GM12878 (cell line): ENCODE measurements at regions not wholly inside any gene's neighbourhood (a gene's known extent, or its start where the extent isn't known, plus 50 kb on each side); places are given as distances from the start of the nearest gene placed in this dataset.

Experiments used
- ATAC-seq: fragments of 200-7000 bp; cut with Tn5 transposase; 3 replicates; pipeline ENCODE4 v1.9.1; 2020; ENCODE audit warnings: mild to moderate bottlenecking, moderate library complexity
- BruUV-seq: library from RNA; stranded (reverse); fragments of 400-500 nt; replicated peaks from 2 replicates; lab custom pipeline; 2021; lab: Mats Ljungman, UMichigan
- CTCF ChIA-PET: fragments of 300-600 bp; sonication (Branson Sonifier 250); formaldehyde crosslinking; extraction: SDS; loops from one replicate; lab custom pipeline; 2021; ENCODE audit warnings: inconsistent platforms; lab: Yijun Ruan, JAX
- POLR2A ChIA-PET: fragments of 350-600 bp; formaldehyde crosslinking; extraction: SDS; loops from one replicate; lab custom pipeline; 2021; ENCODE audit warnings: inconsistent platforms; lab: Charles Lee
- RAD21 ChIA-PET: fragments of 300-600 bp; sonication (Branson Sonifier 250); formaldehyde crosslinking; loops from one replicate; lab custom pipeline; 2023; ENCODE audit warnings: antibody characterized with exemption; ENCODE audit not compliant: unreplicated experiment; lab: Charles Lee
- SMC1A ChIA-PET: fragments of 300-600 bp; sonication (Branson Sonifier 250); formaldehyde crosslinking; loops from one replicate; lab custom pipeline; 2023; ENCODE audit not compliant: unreplicated experiment, uncharacterized antibody; lab: Charles Lee
- DNase-seq: peaks from one replicate; pipeline ENCODE4 v3.0.0-alpha.2; 2011; ENCODE audit warnings: low read depth, low spot score
- FAIRE-seq: peaks from 3 replicates; lab custom pipeline; 2011; peaks lifted over from hg19 to GRCh38; lab: Jason Lieb, UNC
- H2AFZ ChIP-seq: 2 replicates; pipeline ENCODE4 v1.6.0; 2011; ENCODE audit warnings: low read depth, low read length, control low read depth; ENCODE audit not compliant: control insufficient read depth
- H3K27ac ChIP-seq: 2 replicates; pipeline ENCODE4 v1.5.1; 2011; ENCODE audit warnings: control low read depth; ENCODE audit not compliant: control insufficient read depth, insufficient read depth
- H3K27me3 ChIP-seq, 2 experiments: replicated peaks in 1 of 2; 2 replicates each; pipeline versions ENCODE4 v1.6.0 to v1.6.1; 2011; ENCODE audit warnings: low read length in 1 of 2; ENCODE audit not compliant: control insufficient read depth in 2 of 2, insufficient read depth in 2 of 2
- H3K36me3 ChIP-seq, 2 experiments: 2 replicates each; pipeline ENCODE4 v1.5.1; 2011; ENCODE audit warnings: low read length in 1 of 2; ENCODE audit not compliant: control insufficient read depth in 2 of 2, insufficient read depth in 2 of 2
- H3K4me1 ChIP-seq: 2 replicates; pipeline ENCODE4 v1.6.1; 2011; ENCODE audit warnings: mild to moderate bottlenecking, low read length, moderate library complexity, mixed read lengths; ENCODE audit not compliant: control insufficient read depth, insufficient read depth
- H3K4me2 ChIP-seq: 2 replicates; pipeline ENCODE4 v1.6.0; 2011; ENCODE audit warnings: control low read depth; ENCODE audit not compliant: control insufficient read depth, insufficient read depth
- H3K4me3 ChIP-seq: fragments of 200-600 bp; sonication (generic); 2 replicates; pipeline ENCODE4 v1.5.1; 2016
- H3K79me2 ChIP-seq: 2 replicates; pipeline ENCODE4 v1.6.0; 2011; ENCODE audit warnings: low read length; ENCODE audit not compliant: control insufficient read depth, insufficient read depth
- H3K9ac ChIP-seq: 2 replicates; pipeline ENCODE4 v1.8.0; 2011; ENCODE audit warnings: low read length, control low read depth, mixed read lengths; ENCODE audit not compliant: control insufficient read depth, insufficient read depth
- H3K9me3 ChIP-seq: replicated peaks from 3 replicates; pipeline ENCODE4 v1.5.1; 2011; ENCODE audit warnings: mild to moderate bottlenecking, low read length; ENCODE audit not compliant: control insufficient read depth, insufficient read depth
- H4K20me1 ChIP-seq: 2 replicates; pipeline ENCODE4 v1.6.0; 2011; ENCODE audit not compliant: control insufficient read depth, insufficient read depth
- BCL3 ChIP-seq: IDR thresholded peaks from 2 replicates; pipeline ENCODE4 v1.6.1; 2011; ENCODE audit warnings: borderline replicate concordance, low read depth, mild to moderate bottlenecking, moderate library complexity, low read length; ENCODE audit not compliant: insufficient read depth, poor library complexity, severe bottlenecking
- CREM ChIP-seq: IDR thresholded peaks from 2 replicates; pipeline ENCODE4 v1.6.1; 2014; ENCODE audit warnings: antibody characterized with exemption, low read depth
- ESRRA ChIP-seq: IDR thresholded peaks from 2 replicates; pipeline ENCODE4 v1.6.1; 2012; ENCODE audit warnings: mild to moderate bottlenecking, low read length, improper control_type of control experiment
- GABPA ChIP-seq: IDR thresholded peaks from 2 replicates; pipeline ENCODE4 v1.6.1; 2014; ENCODE audit warnings: antibody characterized with exemption, low read depth, mild to moderate bottlenecking, inconsistent platforms
- HDAC2 ChIP-seq: fragments of 200-600 bp; sonication (generic); IDR thresholded peaks from 2 replicates; pipeline ENCODE4 v1.6.1; 2017
- HSF1 ChIP-seq: fragments of 150-350 bp; IDR thresholded peaks from 2 replicates; pipeline ENCODE4 v1.6.1; 2014; ENCODE audit warnings: mild to moderate bottlenecking, low read depth, low read length
- IRF4 ChIP-seq: IDR thresholded peaks from 2 replicates; pipeline ENCODE4 v1.6.1; 2011; ENCODE audit warnings: low read depth, low read length
- MLLT1 ChIP-seq: fragments of 450-650 bp; IDR thresholded peaks from 2 replicates; pipeline ENCODE4 v1.6.1; 2016; ENCODE audit warnings: mild to moderate bottlenecking
- PAX8 ChIP-seq: fragments of 450-650 bp; IDR thresholded peaks from 2 replicates; pipeline ENCODE4 v1.6.1; 2017; ENCODE audit warnings: mild to moderate bottlenecking, moderate library complexity
- POLR2A ChIP-seq: IDR thresholded peaks from 2 replicates; pipeline ENCODE4 v1.6.1; 2011; ENCODE audit warnings: low read depth, mild to moderate bottlenecking, low read length
- POU2F2 ChIP-seq: IDR thresholded peaks from 3 replicates; pipeline ENCODE4 v1.6.1; 2011; ENCODE audit warnings: low read depth, mild to moderate bottlenecking, low read length, borderline replicate concordance
- RAD21 ChIP-seq: IDR thresholded peaks from 2 replicates; pipeline ENCODE4 v1.6.1; 2011; ENCODE audit warnings: mild to moderate bottlenecking, low read depth, low read length, moderate library complexity; ENCODE audit not compliant: insufficient read depth
- RELA ChIP-seq: fragments of 450-650 bp; IDR thresholded peaks from 2 replicates; pipeline ENCODE4 v1.8.0; 2014; ENCODE audit warnings: borderline replicate concordance; ENCODE audit not compliant: partially characterized antibody
- TCF7 ChIP-seq: IDR thresholded peaks from 2 replicates; pipeline ENCODE4 v1.6.1; 2014; ENCODE audit warnings: antibody characterized with exemption, borderline replicate concordance
- YY1 ChIP-seq: IDR thresholded peaks from 2 replicates; pipeline ENCODE4 v1.6.1; 2011; ENCODE audit warnings: low read depth, mild to moderate bottlenecking, low read length
- ZNF207 ChIP-seq: fragments of 450-650 bp; IDR thresholded peaks from 2 replicates; pipeline ENCODE4 v1.6.1; 2014; ENCODE audit warnings: antibody characterized with exemption, mild to moderate bottlenecking, borderline replicate concordance
- WGBS: methylation state at CpG from one replicate; pipeline ENCODE4 v1.1.6; 2016; ENCODE audit warnings: low lambda C conversion rate; ENCODE audit not compliant: insufficient replicate concordance, insufficient coverage; ENCODE audit errors: missing lambda C conversion rate; 5-methylcytosine and 5-hydroxymethylcytosine counted together
- in situ Hi-C: fragments of 300-500 bp; cut with MboI; formaldehyde crosslinking; loops from 9 replicates; pipeline ENCODE4 v1.14.3; 2018; ENCODE audit warnings: mixed read lengths
- intact Hi-C: fragments of 100-400 bp; cut with micrococcal nuclease; formaldehyde crosslinking; loops from one replicate; pipeline ENCODE4 v1.14.2; 2022; ENCODE audit not compliant: unreplicated experiment

GRCh38 chr16:65668064-65668595 is 546.3 kb upstream of the CDH11 start:
- Histone ChIP-seq H3K27ac (no peak overlapping the region), H3K4me3 (no peak overlapping the region), H3K27me3 (no peaks in the 10 kb centered on the region), H3K4me1 (no peaks in the 10 kb centered on the region), H3K9me3 (no peaks in the 10 kb centered on the region; the same call in 2 of the 3 replicates), H3K36me3 (no peaks in the 10 kb centered on the region), H3K4me2 (no peak overlapping the region), H3K79me2 (no peaks in the 10 kb centered on the region), H4K20me1 (no peaks in the 10 kb centered on the region), H2AFZ (no peak overlapping the region), H3K9ac (no peak overlapping the region)
- no TSS peak for BruUV-seq
- intact Hi-C loops (no loop called here), in situ Hi-C loops (no loop called here)
- ATAC-seq (no peak), FAIRE-seq (no peak), DNase-seq (no peak)
- ChIA-PET CTCF (no interaction called here), RAD21 (no interaction called here), SMC1A (no interaction called here), POLR2A (no interaction called here)
- 33% methylated on average over 3 of the region's 3 CpGs for WGBS
- TF ChIP-seq HDAC2 = no peak
- TF ChIP-seq RAD21 = no peak
- no peak for TF ChIP-seq CREM

- intact Hi-C loops = no loop called here
- TF ChIP-seq MLLT1 = no peak
- no peak for TF ChIP-seq RELA
- no peak for TF ChIP-seq PAX8
- TF ChIP-seq ESRRA = no peak
- TF ChIP-seq TCF7 = no peak
- TF ChIP-seq BCL3 = no peak
- TF ChIP-seq HSF1 = no peak
- TF ChIP-seq ZNF207 = no peak
- TF ChIP-seq GABPA = no peak
- TF ChIP-seq POU2F2 = no peak
- no peak for TF ChIP-seq YY1
- TF ChIP-seq IRF4 = no peak
- TF ChIP-seq POLR2A = no peak
Observed at GRCh38 chr16:65667011-65667578, 545.2 kb upstream of the CDH11 start.

More at GRCh38 chr16:65667011-65667578, 545.2 kb upstream of the CDH11 start:
- H3K4me1 ChIP-seq = no peaks in the 10 kb centered on the region
- no peaks in the 10 kb centered on the region for H3K36me3 ChIP-seq
- no peak overlapping the region for H2AFZ ChIP-seq
- no peaks in the 10 kb centered on the region; the same call in 2 of the 3 replicates for H3K9me3 ChIP-seq
- BruUV-seq = no TSS peak
- H3K4me2 ChIP-seq = no peak overlapping the region
- WGBS = 35% methylated on average over 7 of the region's 7 CpGs
- H3K27me3 ChIP-seq = no peaks in the 10 kb centered on the region
- no peak for DNase-seq
- no peaks in the 10 kb centered on the region for H3K79me2 ChIP-seq
- ChIA-PET RAD21 (no interaction called here), CTCF (no interaction called here), SMC1A (no interaction called here), POLR2A (no interaction called here)
- H3K9ac ChIP-seq = no peak overlapping the region
- no peak overlapping the region for H3K27ac ChIP-seq
- no peaks in the 10 kb centered on the region for H4K20me1 ChIP-seq
- FAIRE-seq = no peak
- ATAC-seq = no peak
- in situ Hi-C loops = no loop called here
- no peak overlapping the region for H3K4me3 ChIP-seq
